ENCODE measurements at regions not wholly inside any gene's neighbourhood (a gene's known extent, or its start where the extent isn't known, plus 50 kb on each side); places are given as distances from the start of the nearest gene placed in this dataset.
A peak's percentile ranks its signal among the peaks of the same experiment; 100 is the strongest.

- H3K36me3 ChIP-seq (ENCODE audit: insufficient read depth, low read length, poor library complexity, severe bottlenecking) = no peaks in the 10 kb centered on the region
- no peaks in the 10 kb centered on the region for H3K4me1 ChIP-seq (ENCODE audit: insufficient read depth, low read length, poor library complexity, severe bottlenecking)
- ChIA-PET CTCF (no interaction called here), POLR2A (ENCODE audit: low non-redundant PET) (no interaction called here)
- no peaks in the 10 kb centered on the region for H3K9me3 ChIP-seq (ENCODE audit: low read depth, low read length, poor library complexity, severe bottlenecking)
- DNase-seq (ENCODE audit: low spot score) = no peak
- H3K4me3 ChIP-seq (ENCODE audit: low read depth, low read length, poor library complexity, severe bottlenecking) = no peak overlapping the region
- intact Hi-C loops (cut with micrococcal nuclease; ENCODE audit: unreplicated experiment) = no loop called here
- no peak for TF ChIP-seq EZH2 (IDR thresholded peaks at IDR 0.05; ENCODE audit: borderline replicate concordance, low read depth, low read length, poor library complexity, severe bottlenecking)
- TF ChIP-seq, protein P1, sequence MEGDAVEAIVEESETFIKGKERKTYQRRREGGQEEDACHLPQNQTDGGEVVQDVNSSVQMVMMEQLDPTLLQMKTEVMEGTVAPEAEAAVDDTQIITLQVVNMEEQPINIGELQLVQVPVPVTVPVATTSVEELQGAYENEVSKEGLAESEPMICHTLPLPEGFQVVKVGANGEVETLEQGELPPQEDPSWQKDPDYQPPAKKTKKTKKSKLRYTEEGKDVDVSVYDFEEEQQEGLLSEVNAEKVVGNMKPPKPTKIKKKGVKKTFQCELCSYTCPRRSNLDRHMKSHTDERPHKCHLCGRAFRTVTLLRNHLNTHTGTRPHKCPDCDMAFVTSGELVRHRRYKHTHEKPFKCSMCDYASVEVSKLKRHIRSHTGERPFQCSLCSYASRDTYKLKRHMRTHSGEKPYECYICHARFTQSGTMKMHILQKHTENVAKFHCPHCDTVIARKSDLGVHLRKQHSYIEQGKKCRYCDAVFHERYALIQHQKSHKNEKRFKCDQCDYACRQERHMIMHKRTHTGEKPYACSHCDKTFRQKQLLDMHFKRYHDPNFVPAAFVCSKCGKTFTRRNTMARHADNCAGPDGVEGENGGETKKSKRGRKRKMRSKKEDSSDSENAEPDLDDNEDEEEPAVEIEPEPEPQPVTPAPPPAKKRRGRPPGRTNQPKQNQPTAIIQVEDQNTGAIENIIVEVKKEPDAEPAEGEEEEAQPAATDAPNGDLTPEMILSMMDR (conservative IDR thresholded peaks at IDR 0.05; ENCODE audit: low read depth, low read length) = no peak
- no peaks in the 10 kb centered on the region for H3K27me3 ChIP-seq (replicated peaks; ENCODE audit: insufficient read depth, low read depth, low read length, poor library complexity)
- H3K27ac ChIP-seq (ENCODE audit: low read depth, low read length, poor library complexity, severe bottlenecking) = no peak overlapping the region
- no TSS peak for BruUV-seq (replicated peaks)
Measured at GRCh38 chr7:142487124-142487523, 229.3 kb upstream of the PRSS58 start.

- no peaks in the 10 kb centered on the region for H3K27me3 ChIP-seq (replicated peaks; ENCODE audit: insufficient read depth, low read depth, low read length, poor library complexity)
- ChIA-PET POLR2A (ENCODE audit: low non-redundant PET) (no interaction called here), CTCF (no interaction called here)
- no peak for DNase-seq (ENCODE audit: low spot score)
- TF ChIP-seq EZH2 (IDR thresholded peaks at IDR 0.05; ENCODE audit: borderline replicate concordance, low read depth, low read length, poor library complexity, severe bottlenecking) = no peak
- TF ChIP-seq, protein P1 (conservative IDR thresholded peaks at IDR 0.05; ENCODE audit: low read depth, low read length) = peak; percentile 48
- intact Hi-C loops (cut with micrococcal nuclease; ENCODE audit: unreplicated experiment) = no loop called here
- no peak overlapping the region for H3K4me3 ChIP-seq (ENCODE audit: low read depth, low read length, poor library complexity, severe bottlenecking)
- no peaks in the 10 kb centered on the region for H3K36me3 ChIP-seq (ENCODE audit: insufficient read depth, low read length, poor library complexity, severe bottlenecking)
- no peak overlapping the region for H3K27ac ChIP-seq (ENCODE audit: low read depth, low read length, poor library complexity, severe bottlenecking)
- no peaks in the 10 kb centered on the region for H3K9me3 ChIP-seq (ENCODE audit: low read depth, low read length, poor library complexity, severe bottlenecking)
- no TSS peak for BruUV-seq (replicated peaks)
- H3K4me1 ChIP-seq (ENCODE audit: insufficient read depth, low read length, poor library complexity, severe bottlenecking) = no peaks in the 10 kb centered on the region
Measured at GRCh38 chr7:142485617-142486226, 227.9 kb upstream of the PRSS58 start.

GRCh38 chr7:142483659-142484317, 225.9 kb upstream of the PRSS58 start:
- intact Hi-C loops (cut with micrococcal nuclease; ENCODE audit: unreplicated experiment) = loop anchor here (5.0 kb wide), 1 partner anchor 41 kb away; no protein-coding TSS in a partner anchor
- DNase-seq (ENCODE audit: low spot score) = no peak
- H3K27me3 ChIP-seq (replicated peaks; ENCODE audit: insufficient read depth, low read depth, low read length, poor library complexity) = no peaks in the 10 kb centered on the region
- H3K36me3 ChIP-seq (ENCODE audit: insufficient read depth, low read length, poor library complexity, severe bottlenecking) = no peaks in the 10 kb centered on the region
- H3K27ac ChIP-seq (ENCODE audit: low read depth, low read length, poor library complexity, severe bottlenecking) = no peak overlapping the region
- H3K9me3 ChIP-seq (ENCODE audit: low read depth, low read length, poor library complexity, severe bottlenecking) = no peaks in the 10 kb centered on the region
- no peaks in the 10 kb centered on the region for H3K4me1 ChIP-seq (ENCODE audit: insufficient read depth, low read length, poor library complexity, severe bottlenecking)
- TF ChIP-seq, protein P1 (conservative IDR thresholded peaks at IDR 0.05; ENCODE audit: low read depth, low read length) = peak; percentile 28; the same call in 1 of the 2 replicates
- no peak for TF ChIP-seq EZH2 (IDR thresholded peaks at IDR 0.05; ENCODE audit: borderline replicate concordance, low read depth, low read length, poor library complexity, severe bottlenecking)
- BruUV-seq (replicated peaks) = no TSS peak
- H3K4me3 ChIP-seq (ENCODE audit: low read depth, low read length, poor library complexity, severe bottlenecking) = no peak overlapping the region
- ChIA-PET CTCF (no interaction called here), POLR2A (ENCODE audit: low non-redundant PET) (no interaction called here)
